ENCODE measurements at regions not wholly inside any gene's neighbourhood (a gene's known extent, or its start where the extent isn't known, plus 50 kb on each side); places are given as distances from the start of the nearest gene placed in this dataset.
A peak's percentile ranks its signal among the peaks of the same experiment; 100 is the strongest.

DNA sequence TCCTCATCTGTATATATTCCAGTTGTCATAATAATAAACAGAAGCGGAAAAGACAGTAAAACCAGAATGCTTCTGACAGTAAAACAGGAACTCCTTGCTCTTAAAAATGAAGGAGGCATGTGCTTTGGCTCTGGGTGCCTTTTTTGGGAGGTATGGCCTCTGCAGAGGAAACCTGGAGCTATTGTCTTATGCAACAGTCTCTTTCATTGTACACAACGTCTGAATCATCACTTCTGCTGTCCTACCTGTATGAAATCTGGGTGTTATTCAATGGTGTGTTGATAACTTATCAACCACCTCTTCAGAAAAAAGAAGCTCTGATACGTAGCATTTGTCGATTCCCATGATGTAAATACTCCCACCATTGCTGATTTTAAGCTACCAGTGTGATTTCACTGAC, 64.8 kb downstream of the CDCA7 start:
- DNase-seq: no peak

DNA sequence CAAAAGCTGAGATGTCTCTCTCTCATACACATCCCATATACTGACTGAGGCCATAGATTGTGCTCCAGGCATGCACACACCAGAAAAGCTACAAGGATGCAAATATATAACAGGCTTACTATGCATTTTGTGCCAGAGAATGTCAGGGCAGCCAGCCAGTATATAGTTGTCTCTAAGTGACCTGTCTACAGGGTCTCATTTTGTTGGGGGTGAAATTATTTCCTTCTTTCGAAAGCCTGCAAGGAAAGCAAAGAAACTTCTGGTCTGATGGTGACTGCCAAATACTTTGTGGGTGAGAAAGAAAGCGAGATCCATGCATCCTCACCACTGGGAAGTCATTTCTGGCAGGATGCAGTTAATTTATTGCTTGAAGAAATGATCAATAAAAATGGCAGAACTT, 70.2 kb downstream of the CDCA7 start:
- peak; percentile 86 for DNase-seq

GRCh38 chr2:173427887-173428668, 73.4 kb downstream of the CDCA7 start:
- peak; percentile 87 for DNase-seq

- no peak for DNase-seq
Observed at GRCh38 chr2:173431191-173431590, 76.5 kb downstream of the CDCA7 start.

DNA sequence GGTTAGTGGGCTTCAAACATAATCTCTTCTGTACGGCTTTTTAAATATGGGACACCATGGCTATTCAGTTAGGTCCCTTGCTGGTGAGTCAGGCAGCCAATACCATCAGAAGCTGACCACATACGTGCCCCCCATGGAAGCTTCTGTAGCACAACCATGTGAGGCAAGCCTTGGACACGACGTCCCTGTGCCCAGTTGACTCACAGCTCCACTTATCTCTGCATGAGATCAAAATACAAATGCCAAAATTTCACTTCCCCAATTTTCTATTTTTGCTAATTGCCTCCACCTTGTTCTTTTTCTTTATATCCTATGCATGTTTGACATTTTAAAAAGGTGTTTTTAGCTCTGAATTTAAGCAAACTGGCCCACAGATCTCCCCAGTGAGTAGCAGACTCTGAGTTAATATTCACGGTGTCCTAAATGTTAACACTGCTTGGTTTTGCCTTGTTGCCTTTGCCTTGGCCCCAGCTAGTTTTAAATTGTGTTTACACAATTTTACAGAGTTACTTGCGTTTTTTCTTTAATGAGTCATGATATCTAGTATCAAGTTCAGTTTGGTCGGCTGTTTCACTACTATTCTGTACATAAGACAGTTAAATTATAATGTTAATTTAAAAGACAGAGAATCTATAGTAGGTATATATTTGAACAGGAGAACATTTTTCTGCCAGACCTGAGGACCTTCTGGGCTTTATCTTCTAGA, 77.5 kb downstream of the CDCA7 start:
- DNase-seq: no peak

DNA sequence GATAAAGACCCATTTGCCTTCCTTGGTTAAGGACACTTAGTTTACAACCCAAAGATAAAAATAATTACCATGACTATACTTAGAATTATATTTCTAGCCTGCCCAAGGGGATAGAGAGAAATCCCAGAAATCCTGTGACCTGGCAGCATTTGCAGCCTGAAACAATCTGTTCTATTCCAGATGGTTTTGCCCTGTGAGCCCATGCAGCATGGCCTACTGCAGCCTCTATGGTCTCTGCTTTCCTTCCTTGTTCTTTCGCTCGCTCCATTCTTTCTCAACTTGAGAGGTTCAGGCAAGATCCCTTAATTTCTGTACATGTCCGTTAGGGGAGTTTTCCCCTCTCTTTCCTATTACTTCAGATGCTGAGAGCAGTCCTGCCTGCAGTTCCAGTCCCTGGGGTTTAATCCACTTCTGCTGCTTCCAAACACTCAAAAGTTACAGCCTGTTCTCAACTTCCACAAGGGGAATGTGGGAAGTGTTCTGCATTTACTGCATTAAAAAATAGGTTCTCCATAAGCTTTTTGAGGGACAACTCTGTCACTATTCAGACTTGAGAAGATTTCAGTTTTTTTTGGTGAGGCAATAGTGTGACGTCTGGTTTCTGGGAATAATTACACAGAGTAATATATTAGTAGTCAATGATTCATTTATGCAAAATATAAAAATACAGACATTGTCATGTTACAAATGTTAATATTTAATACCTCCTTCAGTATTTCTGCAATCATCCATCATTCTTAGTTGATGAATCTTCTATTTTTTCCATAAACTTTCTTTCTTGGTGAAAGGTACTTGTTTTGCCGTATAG, 80.3 kb downstream of the CDCA7 start:
- peak; percentile 28 for DNase-seq

GRCh38 chr2:173435574-173435973, 80.9 kb downstream of the CDCA7 start:
- DNase-seq: no peak

GRCh38 chr2:173436088-173436487, 81.4 kb downstream of the CDCA7 start:
- DNase-seq: no peak

DNA sequence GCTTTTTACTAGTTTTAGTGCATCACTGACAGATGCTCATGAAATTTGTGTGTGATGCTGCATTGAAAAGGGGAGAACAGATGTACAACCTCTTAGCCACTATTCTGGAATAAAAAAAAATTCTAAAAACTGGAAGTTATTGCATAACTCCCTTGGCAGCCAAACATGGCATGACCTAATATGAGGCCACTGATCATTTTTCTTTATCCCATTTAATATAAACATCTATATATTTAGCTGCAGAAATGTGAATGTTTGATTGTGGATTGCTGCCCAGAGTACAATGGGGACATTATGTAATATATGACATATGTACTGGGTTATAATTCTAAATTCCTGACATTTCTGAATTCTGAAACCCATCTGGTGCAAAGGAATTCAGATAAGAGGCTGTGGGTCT, 86.5 kb downstream of the CDCA7 start:
- no peak for DNase-seq

- DNase-seq: no peak
Observed at GRCh38 chr2:173442542-173442941, 87.9 kb downstream of the CDCA7 start.

DNA sequence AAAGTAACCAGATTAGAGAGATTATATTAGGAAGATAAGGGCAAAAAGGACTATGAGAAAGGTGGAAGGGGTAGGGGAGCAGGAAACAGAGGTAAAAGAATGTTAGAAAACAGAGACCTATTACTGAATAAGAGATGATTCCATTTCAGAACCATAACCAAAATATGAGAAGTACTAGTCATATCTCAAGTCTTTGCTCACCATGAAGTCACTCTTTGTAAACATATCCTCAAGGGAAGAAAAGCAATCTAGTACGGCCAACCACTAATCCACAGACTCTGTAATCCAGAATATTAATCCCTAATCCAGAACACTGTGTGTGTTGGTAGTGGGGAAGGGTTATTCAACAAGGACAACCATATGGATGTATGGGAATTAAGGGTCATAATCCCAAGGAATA, 92.0 kb downstream of the CDCA7 start:
- DNase-seq: no peak

GRCh38 chr2:173448938-173449471, 94.3 kb downstream of the CDCA7 start:
- DNase-seq: peak; percentile 83

DNA sequence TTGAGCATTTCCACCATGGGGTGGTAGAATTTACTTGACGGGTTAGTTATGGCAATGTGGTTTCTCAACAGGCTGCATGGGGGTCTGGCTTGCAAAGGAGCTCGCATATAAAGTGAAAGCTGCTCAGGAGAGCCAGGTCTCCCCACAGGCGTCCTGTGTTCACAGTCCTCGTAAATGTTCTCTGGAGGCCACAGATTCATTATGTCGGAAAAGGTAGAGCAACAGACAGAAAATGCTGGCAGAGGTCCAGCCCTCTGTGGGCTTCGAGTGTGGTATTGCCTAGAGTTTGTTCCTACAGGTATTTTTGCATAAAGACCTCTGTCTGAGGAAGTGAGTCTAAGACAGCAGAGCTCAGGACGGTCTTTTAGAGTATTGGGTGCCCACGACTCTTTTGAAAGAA, 96.4 kb downstream of the CDCA7 start:
- no peak for DNase-seq

GRCh38 chr2:173451941-173452340, 97.3 kb downstream of the CDCA7 start:
- DNase-seq: no peak

GRCh38 chr2:173452416-173452815, 97.7 kb downstream of the CDCA7 start:
- DNase-seq: no peak

GRCh38 chr2:173456960-173457359, 102.3 kb downstream of the CDCA7 start:
- no peak for DNase-seq

GRCh38 chr2:173457366-173457765, 102.7 kb downstream of the CDCA7 start:
- no peak for DNase-seq

DNA sequence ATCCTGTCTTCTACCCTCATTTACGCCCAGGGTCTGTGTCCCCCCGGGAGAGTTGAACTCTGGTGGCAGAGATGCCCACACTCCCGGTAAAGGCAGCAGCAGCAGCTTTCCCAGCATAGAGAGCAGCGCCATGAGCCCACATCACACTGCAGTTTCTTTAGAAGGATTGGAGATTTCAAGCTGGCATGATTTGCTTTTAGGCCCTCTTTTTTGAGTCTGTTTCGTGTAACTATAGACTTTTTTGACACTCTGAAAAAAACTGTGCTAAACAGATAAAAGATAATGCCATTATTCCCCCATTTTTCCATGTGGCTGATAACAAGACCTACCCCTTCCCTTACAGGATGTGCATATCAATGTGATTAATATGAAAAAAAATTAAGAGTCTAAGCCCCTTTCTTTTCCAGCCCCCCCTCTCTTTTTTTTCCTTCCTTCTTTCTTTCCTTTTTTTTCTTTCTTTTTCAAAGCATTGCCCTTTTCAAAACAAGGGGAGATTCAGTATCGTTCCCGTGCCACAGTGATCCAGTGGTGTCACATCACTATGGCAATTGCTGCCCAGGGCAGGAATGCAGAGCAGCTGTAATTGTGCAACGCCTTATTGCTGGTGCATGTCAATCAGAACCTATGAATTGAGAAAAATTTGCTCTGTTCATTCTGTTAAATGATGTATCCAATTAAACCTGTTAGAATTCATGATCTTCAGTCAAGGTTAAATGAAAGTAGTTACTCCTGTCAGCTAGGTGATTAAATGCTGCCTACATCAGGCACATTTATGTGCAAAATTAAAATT, 104.5 kb downstream of the CDCA7 start:
- no peak for DNase-seq

GRCh38 chr2:173462892-173463840, 108.5 kb downstream of the CDCA7 start:
- no peak for DNase-seq

DNA sequence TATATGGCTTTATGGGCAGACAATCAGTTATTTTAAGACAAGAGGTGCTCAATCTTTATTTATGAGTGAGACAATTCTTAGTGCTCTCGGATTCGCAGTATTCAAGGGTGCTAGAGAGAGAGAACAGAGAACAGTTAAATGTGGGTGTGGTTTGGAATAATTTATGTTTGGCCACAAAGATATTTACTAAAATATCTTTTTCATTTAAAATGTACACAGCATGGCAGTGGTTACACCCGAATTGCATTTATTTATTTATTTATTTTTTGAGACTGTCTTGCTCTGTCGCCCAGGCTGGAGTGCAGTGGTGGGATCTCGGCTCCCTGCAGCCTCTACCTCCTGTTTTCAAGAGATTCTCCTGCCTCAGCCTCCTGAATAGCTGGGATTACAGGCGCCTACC, 109.2 kb downstream of the CDCA7 start:
- DNase-seq: no peak

DNA sequence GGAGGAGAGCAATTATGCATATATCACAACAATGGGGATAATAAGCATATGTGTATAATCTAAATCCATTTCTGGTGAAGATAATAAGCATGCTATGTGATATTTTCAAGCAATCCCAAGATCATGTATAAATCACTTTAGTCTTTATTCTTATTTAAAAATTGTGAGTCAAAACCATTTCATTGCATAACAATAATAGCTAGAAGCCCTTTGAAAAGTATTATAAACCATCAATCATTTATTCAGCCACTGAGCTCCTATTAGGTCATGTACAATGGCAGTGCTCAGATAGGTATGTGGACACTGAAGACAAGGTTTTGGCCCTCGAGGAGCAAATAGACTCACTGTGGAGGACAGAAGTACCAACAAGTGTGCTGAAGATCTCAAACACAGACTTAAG, 113.1 kb downstream of the CDCA7 start:
- no peak for DNase-seq

Measured in right hindlimb (tissue), 1 donor.